GM12878 (cell line): ENCODE measurements at regions not wholly inside any gene's neighbourhood (a gene's known extent, or its start where the extent isn't known, plus 50 kb on each side); places are given as distances from the start of the nearest gene placed in this dataset.

Experiments used
- ATAC-seq: fragments of 200-7000 bp; cut with Tn5 transposase; 3 replicates; pipeline ENCODE4 v1.9.1; 2020; ENCODE audit warnings: mild to moderate bottlenecking, moderate library complexity
- BruUV-seq: library from RNA; stranded (reverse); fragments of 400-500 nt; replicated peaks from 2 replicates; lab custom pipeline; 2021; lab: Mats Ljungman, UMichigan
- CTCF ChIA-PET: fragments of 300-600 bp; sonication (Branson Sonifier 250); formaldehyde crosslinking; extraction: SDS; loops from one replicate; lab custom pipeline; 2021; ENCODE audit warnings: inconsistent platforms; lab: Yijun Ruan, JAX
- POLR2A ChIA-PET: fragments of 350-600 bp; formaldehyde crosslinking; extraction: SDS; loops from one replicate; lab custom pipeline; 2021; ENCODE audit warnings: inconsistent platforms; lab: Charles Lee
- RAD21 ChIA-PET: fragments of 300-600 bp; sonication (Branson Sonifier 250); formaldehyde crosslinking; loops from one replicate; lab custom pipeline; 2023; ENCODE audit warnings: antibody characterized with exemption; ENCODE audit not compliant: unreplicated experiment; lab: Charles Lee
- SMC1A ChIA-PET: fragments of 300-600 bp; sonication (Branson Sonifier 250); formaldehyde crosslinking; loops from one replicate; lab custom pipeline; 2023; ENCODE audit not compliant: unreplicated experiment, uncharacterized antibody; lab: Charles Lee
- DNase-seq: peaks from one replicate; pipeline ENCODE4 v3.0.0-alpha.2; 2011; ENCODE audit warnings: low read depth, low spot score
- FAIRE-seq: peaks from 3 replicates; lab custom pipeline; 2011; peaks lifted over from hg19 to GRCh38; lab: Jason Lieb, UNC
- H2AFZ ChIP-seq: 2 replicates; pipeline ENCODE4 v1.6.0; 2011; ENCODE audit warnings: low read depth, low read length, control low read depth; ENCODE audit not compliant: control insufficient read depth
- H3K27ac ChIP-seq: 2 replicates; pipeline ENCODE4 v1.5.1; 2011; ENCODE audit warnings: control low read depth; ENCODE audit not compliant: control insufficient read depth, insufficient read depth
- H3K27me3 ChIP-seq, 2 experiments: replicated peaks in 1 of 2; 2 replicates each; pipeline versions ENCODE4 v1.6.0 to v1.6.1; 2011; ENCODE audit warnings: low read length in 1 of 2; ENCODE audit not compliant: control insufficient read depth in 2 of 2, insufficient read depth in 2 of 2
- H3K36me3 ChIP-seq, 2 experiments: 2 replicates each; pipeline ENCODE4 v1.5.1; 2011; ENCODE audit warnings: low read length in 1 of 2; ENCODE audit not compliant: control insufficient read depth in 2 of 2, insufficient read depth in 2 of 2
- H3K4me1 ChIP-seq: 2 replicates; pipeline ENCODE4 v1.6.1; 2011; ENCODE audit warnings: mild to moderate bottlenecking, low read length, moderate library complexity, mixed read lengths; ENCODE audit not compliant: control insufficient read depth, insufficient read depth
- H3K4me2 ChIP-seq: 2 replicates; pipeline ENCODE4 v1.6.0; 2011; ENCODE audit warnings: control low read depth; ENCODE audit not compliant: control insufficient read depth, insufficient read depth
- H3K4me3 ChIP-seq: fragments of 200-600 bp; sonication (generic); 2 replicates; pipeline ENCODE4 v1.5.1; 2016
- H3K79me2 ChIP-seq: 2 replicates; pipeline ENCODE4 v1.6.0; 2011; ENCODE audit warnings: low read length; ENCODE audit not compliant: control insufficient read depth, insufficient read depth
- H3K9ac ChIP-seq: 2 replicates; pipeline ENCODE4 v1.8.0; 2011; ENCODE audit warnings: low read length, control low read depth, mixed read lengths; ENCODE audit not compliant: control insufficient read depth, insufficient read depth
- H3K9me3 ChIP-seq: replicated peaks from 3 replicates; pipeline ENCODE4 v1.5.1; 2011; ENCODE audit warnings: mild to moderate bottlenecking, low read length; ENCODE audit not compliant: control insufficient read depth, insufficient read depth
- H4K20me1 ChIP-seq: 2 replicates; pipeline ENCODE4 v1.6.0; 2011; ENCODE audit not compliant: control insufficient read depth, insufficient read depth
- CHD4 ChIP-seq: fragments of 200-600 bp; sonication (generic); IDR thresholded peaks from 2 replicates; pipeline ENCODE4 v1.6.1; 2016; ENCODE audit warnings: mild to moderate bottlenecking
- DPF2 ChIP-seq: fragments of 450-650 bp; IDR thresholded peaks from 2 replicates; pipeline ENCODE4 v1.6.1; 2017; ENCODE audit warnings: mild to moderate bottlenecking
- IRF4 ChIP-seq: IDR thresholded peaks from 2 replicates; pipeline ENCODE4 v1.6.1; 2011; ENCODE audit warnings: low read depth, low read length
- MYB ChIP-seq: fragments of 150-350 bp; IDR thresholded peaks from 2 replicates; pipeline ENCODE4 v1.6.1; 2014; ENCODE audit warnings: mild to moderate bottlenecking, low read depth, low read length, borderline replicate concordance
- NFYA ChIP-seq: IDR thresholded peaks from 2 replicates; pipeline ENCODE4 v1.6.1; 2011; ENCODE audit warnings: low read depth, mild to moderate bottlenecking, low read length, improper control_type of control experiment, borderline replicate concordance
- POLR2A ChIP-seq: IDR thresholded peaks from 2 replicates; pipeline ENCODE4 v1.6.1; 2011; ENCODE audit warnings: low read depth, mild to moderate bottlenecking, low read length
- POU2F2 ChIP-seq: IDR thresholded peaks from 3 replicates; pipeline ENCODE4 v1.6.1; 2011; ENCODE audit warnings: low read depth, mild to moderate bottlenecking, low read length, borderline replicate concordance
- RFX5 ChIP-seq: IDR thresholded peaks from 2 replicates; pipeline ENCODE4 v1.6.1; 2011; ENCODE audit warnings: low read depth, low read length, improper control_type of control experiment
- TBL1XR1 ChIP-seq: IDR thresholded peaks from 2 replicates; pipeline ENCODE4 v1.6.1; 2012; ENCODE audit warnings: low read depth, low read length, improper control_type of control experiment
- USF1 ChIP-seq: IDR thresholded peaks from 2 replicates; pipeline ENCODE4 v1.6.1; 2011; ENCODE audit warnings: borderline replicate concordance, low read depth, mild to moderate bottlenecking, moderate library complexity, mixed read lengths, low read length; ENCODE audit not compliant: insufficient read depth; ENCODE audit errors: extremely low read length
- ZBTB33 ChIP-seq: fragments of 450-650 bp; IDR thresholded peaks from 2 replicates; pipeline ENCODE4 v1.6.1; 2017; ENCODE audit warnings: mild to moderate bottlenecking
- ZBTB40 ChIP-seq: fragments of 450-650 bp; IDR thresholded peaks from 2 replicates; pipeline ENCODE4 v1.6.1; 2016; ENCODE audit warnings: mild to moderate bottlenecking, moderate library complexity, borderline replicate concordance
- ZNF384 ChIP-seq: IDR thresholded peaks from 2 replicates; pipeline ENCODE4 v1.6.1; 2012; ENCODE audit warnings: low read depth, mild to moderate bottlenecking, low read length, improper control_type of control experiment, borderline replicate concordance
- in situ Hi-C: fragments of 300-500 bp; cut with MboI; formaldehyde crosslinking; loops from 9 replicates; pipeline ENCODE4 v1.14.3; 2018; ENCODE audit warnings: mixed read lengths
- intact Hi-C: fragments of 100-400 bp; cut with micrococcal nuclease; formaldehyde crosslinking; loops from one replicate; pipeline ENCODE4 v1.14.2; 2022; ENCODE audit not compliant: unreplicated experiment

- no peaks in the 10 kb centered on the region for H3K36me3 ChIP-seq
- CTCF ChIA-PET: no interaction called here
- no peaks in the 10 kb centered on the region for H3K4me1 ChIP-seq
- in situ Hi-C loops (no loop called here), intact Hi-C loops (no loop called here)
- H3K4me3 ChIP-seq: no peak overlapping the region
- SMC1A ChIA-PET: no interaction called here
- no peak overlapping the region for H3K27ac ChIP-seq
- no peaks in the 10 kb centered on the region for H3K79me2 ChIP-seq
- H3K27me3 ChIP-seq: no peaks in the 10 kb centered on the region
- no peak overlapping the region for H2AFZ ChIP-seq
- RAD21 ChIA-PET: no interaction called here
- H3K9ac ChIP-seq: no peak overlapping the region
- FAIRE-seq (no peak), ATAC-seq (no peak), DNase-seq (no peak)
- POLR2A ChIA-PET: no interaction called here
- no peaks in the 10 kb centered on the region; the same call in 2 of the 3 replicates for H3K9me3 ChIP-seq
- TF ChIP-seq MYB (no peak), TBL1XR1 (no peak), USF1 (no peak), RFX5 (no peak), NFYA (no peak), POLR2A (no peak), IRF4 (no peak), ZNF384 (no peak), ZBTB33 (no peak), DPF2 (no peak), ZBTB40 (no peak), POU2F2 (no peak), CHD4 (no peak)
- no TSS peak for BruUV-seq
- H4K20me1 ChIP-seq: no peaks in the 10 kb centered on the region
- H3K4me2 ChIP-seq: no peak overlapping the region
Observed at GRCh38 chr15:47903368-47903767, 186.1 kb downstream of the SEMA6D start.
